ENCODE measurements at regions not wholly inside any gene's neighbourhood (a gene's known extent, or its start where the extent isn't known, plus 50 kb on each side); places are given as distances from the start of the nearest gene placed in this dataset.

GRCh38 chr3:11089931-11090330 lies 64.4 kb upstream of the HRH1 start:
- no peak for DNase-seq (ENCODE audit: low spot score)

GRCh38 chr3:11090551-11090950 lies 63.7 kb upstream of the HRH1 start:
- DNase-seq (ENCODE audit: low spot score), result no peak

GRCh38 chr3:11091088-11091590 lies 63.2 kb upstream of the HRH1 start:
- no peak for DNase-seq (ENCODE audit: low spot score)

GRCh38 chr3:11091791-11092190 lies 62.5 kb upstream of the HRH1 start:
- DNase-seq (ENCODE audit: low spot score), result no peak

- no peak for DNase-seq (ENCODE audit: low spot score)
Observed at GRCh38 chr3:11093823-11094340, 60.4 kb upstream of the HRH1 start.

- DNase-seq (ENCODE audit: low spot score), result no peak
Observed at GRCh38 chr3:11095932-11096265, 58.4 kb upstream of the HRH1 start.

- peak; percentile 78 for DNase-seq (ENCODE audit: low spot score)
Observed at GRCh38 chr3:11096266-11097139, 57.8 kb upstream of the HRH1 start.

- no peak for DNase-seq (ENCODE audit: low spot score)
Observed at GRCh38 chr3:11099306-11099705, 55.0 kb upstream of the HRH1 start.
